ENCODE measurements at regions not wholly inside any gene's neighbourhood (a gene's known extent, or its start where the extent isn't known, plus 50 kb on each side); places are given as distances from the start of the nearest gene placed in this dataset.

- no peak for DNase-seq (ENCODE audit: low read depth)
- in situ Hi-C loops (cut with HindIII; ENCODE audit: low pct_unique_long_range_greater_than_20kb, low sequenced_read_pairs) = no loop called here
Observed at GRCh38 chr5:114166081-114166480, 195.8 kb upstream of the KCNN2 start.

DNA sequence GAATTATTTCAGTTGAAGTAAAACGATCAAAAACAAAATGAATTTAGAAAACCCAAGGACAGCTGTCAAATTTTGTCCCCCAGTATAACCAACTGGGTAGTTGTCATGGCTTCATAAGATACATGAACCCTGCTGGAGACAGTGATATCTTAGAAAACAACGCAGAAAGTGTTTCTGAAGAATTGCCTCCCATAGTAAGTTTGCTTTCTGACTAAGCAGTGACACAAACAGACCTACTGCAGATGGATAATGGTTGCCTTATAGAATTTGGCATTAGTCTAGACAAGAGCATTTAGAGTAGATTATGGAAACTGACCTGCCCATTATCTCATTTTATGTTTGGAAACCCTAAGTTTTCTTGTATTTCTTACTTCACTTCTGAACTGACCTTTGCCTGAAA lies 187.7 kb upstream of the KCNN2 start:
- DNase-seq (ENCODE audit: low read depth) = no peak
- in situ Hi-C loops (cut with HindIII; ENCODE audit: low pct_unique_long_range_greater_than_20kb, low sequenced_read_pairs) = no loop called here

DNA sequence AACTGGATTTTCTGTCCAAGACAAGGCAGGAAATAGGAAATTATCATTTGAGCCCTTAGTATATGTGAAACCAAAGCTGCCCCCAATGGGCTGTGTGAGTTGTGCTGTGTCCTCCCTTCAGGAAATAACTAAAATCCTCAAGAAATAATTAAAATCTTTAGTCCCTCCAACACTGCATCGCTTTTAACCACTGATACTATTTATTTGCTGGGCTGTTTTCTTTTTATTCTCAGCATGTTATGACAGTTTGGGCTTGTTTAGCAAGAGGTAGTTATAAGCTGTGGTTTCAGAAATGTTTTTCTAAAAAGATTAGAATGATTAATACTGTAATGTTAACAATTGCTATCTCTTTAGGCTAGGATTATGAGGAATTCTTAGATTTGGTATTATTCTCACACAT lies 187.0 kb upstream of the KCNN2 start:
- in situ Hi-C loops (cut with HindIII; ENCODE audit: low pct_unique_long_range_greater_than_20kb, low sequenced_read_pairs) = no loop called here
- no peak for DNase-seq (ENCODE audit: low read depth)

GRCh38 chr5:114176356-114176755 lies 185.5 kb upstream of the KCNN2 start:
- peak; percentile 53 for DNase-seq (ENCODE audit: low read depth)
- in situ Hi-C loops (cut with HindIII; ENCODE audit: low pct_unique_long_range_greater_than_20kb, low sequenced_read_pairs) = no loop called here

DNA sequence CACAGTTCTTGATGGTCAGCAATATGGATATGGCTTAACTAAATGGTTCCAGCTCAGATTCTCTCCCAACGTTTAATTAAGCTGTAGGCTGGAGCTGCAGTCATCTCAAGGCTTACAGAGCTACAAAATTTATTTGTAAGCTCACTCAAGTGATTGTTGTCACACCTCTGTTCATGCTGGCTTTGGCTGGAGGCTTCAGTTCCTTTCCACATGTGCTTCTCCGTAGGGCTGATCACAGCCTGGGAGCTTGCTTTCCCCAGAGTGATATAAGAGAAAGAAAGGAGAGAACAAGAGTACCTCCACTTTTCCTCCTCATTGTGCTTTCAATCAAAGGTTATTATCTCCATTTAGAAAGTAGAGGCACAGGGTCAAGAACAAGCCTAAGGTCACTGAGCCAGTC lies 182.7 kb upstream of the KCNN2 start:
- in situ Hi-C loops (cut with HindIII; ENCODE audit: low pct_unique_long_range_greater_than_20kb, low sequenced_read_pairs) = no loop called here
- no peak for DNase-seq (ENCODE audit: low read depth)

DNA sequence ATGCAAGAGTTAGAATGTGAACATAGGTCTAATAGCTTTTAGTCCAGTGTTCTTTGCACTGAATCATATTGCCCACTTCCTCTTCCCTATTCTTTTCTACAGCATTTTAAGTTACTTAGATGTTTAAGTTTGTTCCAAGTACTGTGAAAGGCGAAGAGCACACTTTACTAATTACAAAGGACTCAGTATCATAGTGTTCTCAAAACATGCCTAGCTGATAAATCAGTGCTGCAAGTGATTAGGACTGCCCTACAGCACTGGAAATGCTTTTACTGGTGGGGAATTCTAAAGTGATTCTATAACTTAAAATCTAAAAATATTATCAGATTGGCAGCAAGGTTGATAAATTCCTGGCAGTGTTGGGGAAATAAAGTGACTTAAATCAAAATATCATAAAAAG lies 177.9 kb upstream of the KCNN2 start:
- DNase-seq (ENCODE audit: low read depth) = no peak
- in situ Hi-C loops (cut with HindIII; ENCODE audit: low pct_unique_long_range_greater_than_20kb, low sequenced_read_pairs) = no loop called here

DNA sequence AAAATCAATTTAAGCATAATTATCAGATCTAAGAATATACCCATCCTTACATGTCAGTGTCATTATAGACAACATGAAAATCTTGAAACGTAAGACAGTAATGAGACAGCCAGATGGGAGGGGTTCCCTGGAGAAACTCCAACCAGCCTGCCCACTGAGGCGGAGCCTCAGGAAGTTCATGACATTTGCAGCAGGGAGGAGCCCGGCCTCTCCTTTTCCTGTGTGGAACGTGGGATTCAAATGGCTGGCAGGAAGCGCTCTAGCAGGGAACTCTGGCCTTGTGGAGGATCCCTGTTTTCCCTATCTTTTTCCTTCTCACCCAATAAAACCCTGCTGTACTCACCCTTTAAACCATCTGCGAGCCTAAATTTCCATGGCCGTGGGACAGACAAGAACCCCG lies 176.6 kb upstream of the KCNN2 start:
- peak; percentile 4 for DNase-seq (ENCODE audit: low read depth)

DNA sequence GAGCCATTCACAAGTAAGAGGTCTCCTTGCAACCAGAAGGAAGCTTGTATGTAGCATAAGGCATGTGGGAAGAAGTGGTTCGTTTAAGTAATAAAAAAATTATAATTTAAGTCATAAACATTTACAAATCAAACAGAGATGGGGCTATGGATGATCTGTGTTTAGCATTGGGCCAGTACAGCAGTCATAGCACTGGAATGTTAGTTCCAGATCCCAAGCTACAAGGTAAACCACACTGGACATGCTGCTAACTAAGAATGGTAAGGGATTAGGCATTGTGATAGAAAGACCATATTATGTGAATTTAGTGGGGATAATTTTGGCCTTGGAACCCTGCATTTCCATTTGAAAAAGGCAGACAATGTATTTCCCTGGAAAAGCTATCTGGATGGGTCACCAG lies 170.4 kb upstream of the KCNN2 start:
- in situ Hi-C loops (cut with HindIII; ENCODE audit: low pct_unique_long_range_greater_than_20kb, low sequenced_read_pairs) = no loop called here
- DNase-seq (ENCODE audit: low read depth) = no peak

More for the DNA sequence above, 176.6 kb upstream of the KCNN2 start:
- in situ Hi-C loops (cut with HindIII; ENCODE audit: low pct_unique_long_range_greater_than_20kb, low sequenced_read_pairs) = no loop called here

DNA sequence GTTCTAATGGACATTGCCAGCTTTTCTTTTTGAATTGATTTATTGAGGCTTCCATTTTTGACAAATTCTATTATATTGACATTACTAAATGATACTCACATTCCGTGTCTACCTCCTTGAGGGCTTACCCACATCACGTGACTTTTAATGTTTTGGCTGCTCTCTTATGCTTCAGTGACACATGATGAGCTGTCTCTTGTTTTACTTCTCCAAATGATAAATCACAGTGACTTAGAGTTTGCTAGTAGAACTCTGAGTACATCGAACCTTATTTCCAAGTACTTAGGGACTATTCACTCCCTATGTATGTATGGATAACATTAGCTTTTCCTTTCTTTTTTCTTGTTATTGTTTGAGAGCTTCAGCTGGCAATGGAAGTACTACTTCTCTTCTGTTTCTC lies 169.8 kb upstream of the KCNN2 start:
- DNase-seq (ENCODE audit: low read depth) = peak; percentile 19
- in situ Hi-C loops (cut with HindIII; ENCODE audit: low pct_unique_long_range_greater_than_20kb, low sequenced_read_pairs) = no loop called here

DNA sequence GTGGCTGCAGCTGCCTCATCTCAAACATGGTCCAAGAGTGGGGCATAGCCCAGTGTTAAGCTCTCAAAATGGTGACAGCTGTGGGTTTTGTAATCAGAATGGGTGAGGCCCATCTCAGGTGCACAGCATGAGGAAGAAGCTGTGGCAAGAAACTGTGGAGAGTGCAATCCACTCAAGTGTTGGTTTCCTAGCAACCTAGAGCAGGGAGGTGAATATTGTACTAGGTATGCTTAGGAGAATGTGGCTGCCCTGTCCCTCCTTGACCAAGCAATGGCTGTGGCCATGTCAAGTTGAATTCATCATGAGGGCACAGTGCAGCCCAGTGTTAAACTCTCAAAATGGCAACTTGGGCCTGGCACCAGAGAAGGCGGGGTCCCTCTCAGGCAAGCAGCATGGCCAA lies 160.5 kb upstream of the KCNN2 start:
- no peak for DNase-seq (ENCODE audit: low read depth)
- in situ Hi-C loops (cut with HindIII; ENCODE audit: low pct_unique_long_range_greater_than_20kb, low sequenced_read_pairs) = no loop called here

- in situ Hi-C loops (cut with HindIII; ENCODE audit: low pct_unique_long_range_greater_than_20kb, low sequenced_read_pairs) = no loop called here
- no peak for DNase-seq (ENCODE audit: low read depth)
Observed at GRCh38 chr5:114204923-114205322, 156.9 kb upstream of the KCNN2 start.

GRCh38 chr5:114206640-114207039 lies 155.2 kb upstream of the KCNN2 start:
- DNase-seq (ENCODE audit: low read depth) = no peak
- in situ Hi-C loops (cut with HindIII; ENCODE audit: low pct_unique_long_range_greater_than_20kb, low sequenced_read_pairs) = no loop called here

GRCh38 chr5:114207615-114208014 lies 154.3 kb upstream of the KCNN2 start:
- no peak for DNase-seq (ENCODE audit: low read depth)
- in situ Hi-C loops (cut with HindIII; ENCODE audit: low pct_unique_long_range_greater_than_20kb, low sequenced_read_pairs) = no loop called here

DNA sequence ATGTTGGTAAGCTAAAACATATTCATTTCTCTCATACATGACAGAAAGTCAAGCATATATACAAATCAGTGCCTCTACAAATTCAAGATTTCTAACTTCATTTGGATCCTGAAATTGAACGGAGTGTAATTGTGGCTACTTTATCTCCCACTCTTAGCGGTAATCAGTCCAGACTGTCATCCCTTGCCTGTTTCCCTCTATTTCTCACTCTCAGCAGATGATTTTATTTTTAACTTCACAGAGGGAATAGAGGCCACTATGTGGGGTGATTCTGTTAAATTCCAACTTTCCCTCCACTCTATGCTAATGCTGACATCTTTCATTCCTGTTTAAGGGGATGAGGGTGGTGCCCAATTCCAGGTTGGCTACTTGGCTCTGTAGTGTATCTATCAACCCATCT lies 153.8 kb upstream of the KCNN2 start:
- DNase-seq (ENCODE audit: low read depth) = no peak
- in situ Hi-C loops (cut with HindIII; ENCODE audit: low pct_unique_long_range_greater_than_20kb, low sequenced_read_pairs) = no loop called here

GRCh38 chr5:114208588-114208987 lies 153.3 kb upstream of the KCNN2 start:
- no peak for DNase-seq (ENCODE audit: low read depth)
- in situ Hi-C loops (cut with HindIII; ENCODE audit: low pct_unique_long_range_greater_than_20kb, low sequenced_read_pairs) = no loop called here

- no peak for DNase-seq (ENCODE audit: low read depth)
- in situ Hi-C loops (cut with HindIII; ENCODE audit: low pct_unique_long_range_greater_than_20kb, low sequenced_read_pairs) = no loop called here
Observed at GRCh38 chr5:114210662-114211061, 151.2 kb upstream of the KCNN2 start.

- in situ Hi-C loops (cut with HindIII; ENCODE audit: low pct_unique_long_range_greater_than_20kb, low sequenced_read_pairs) = no loop called here
- DNase-seq (ENCODE audit: low read depth) = no peak
Observed at GRCh38 chr5:114221807-114222206, 140.1 kb upstream of the KCNN2 start.

DNA sequence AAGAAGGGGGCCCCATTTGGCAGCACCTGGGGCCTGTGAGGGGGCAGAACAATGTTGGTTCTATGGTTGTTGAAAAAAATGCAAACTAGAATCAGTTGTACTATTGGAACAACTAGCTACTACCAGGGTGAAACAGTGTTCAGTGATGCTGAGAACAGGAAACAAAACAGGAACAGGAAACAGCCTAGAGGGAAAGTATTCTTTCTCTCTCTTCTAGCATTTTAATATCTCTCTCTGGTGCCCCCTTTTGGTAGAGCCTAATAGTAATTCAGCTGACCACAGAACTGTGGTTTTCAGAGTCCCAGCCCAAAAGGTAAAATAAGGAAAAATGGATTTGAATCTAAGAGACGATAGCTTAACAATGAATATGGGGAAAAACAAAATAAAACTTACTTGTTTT lies 138.0 kb upstream of the KCNN2 start:
- DNase-seq (ENCODE audit: low read depth) = no peak
- in situ Hi-C loops (cut with HindIII; ENCODE audit: low pct_unique_long_range_greater_than_20kb, low sequenced_read_pairs) = no loop called here

DNA sequence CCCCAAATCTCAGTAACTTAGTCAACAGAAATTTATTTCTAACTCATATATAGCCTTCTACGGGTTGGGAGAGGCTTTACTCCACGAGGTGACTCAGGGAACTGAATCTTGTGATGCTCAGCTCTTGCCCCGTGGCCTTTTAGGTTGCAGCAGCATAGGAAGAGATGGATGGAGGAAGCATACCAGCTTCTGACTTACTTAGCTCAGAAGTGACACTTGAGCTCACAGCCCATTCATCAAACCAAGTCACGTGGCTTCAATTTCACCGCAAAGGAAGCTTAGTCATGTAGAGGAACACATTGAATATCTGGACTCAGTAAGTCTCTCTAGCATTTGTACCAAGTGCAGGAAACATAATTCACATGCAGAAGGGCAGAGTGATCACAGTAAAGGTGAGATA lies 124.1 kb upstream of the KCNN2 start:
- peak; percentile 66 for DNase-seq (ENCODE audit: low read depth)
- in situ Hi-C loops (cut with HindIII; ENCODE audit: low pct_unique_long_range_greater_than_20kb, low sequenced_read_pairs) = no loop called here

DNA sequence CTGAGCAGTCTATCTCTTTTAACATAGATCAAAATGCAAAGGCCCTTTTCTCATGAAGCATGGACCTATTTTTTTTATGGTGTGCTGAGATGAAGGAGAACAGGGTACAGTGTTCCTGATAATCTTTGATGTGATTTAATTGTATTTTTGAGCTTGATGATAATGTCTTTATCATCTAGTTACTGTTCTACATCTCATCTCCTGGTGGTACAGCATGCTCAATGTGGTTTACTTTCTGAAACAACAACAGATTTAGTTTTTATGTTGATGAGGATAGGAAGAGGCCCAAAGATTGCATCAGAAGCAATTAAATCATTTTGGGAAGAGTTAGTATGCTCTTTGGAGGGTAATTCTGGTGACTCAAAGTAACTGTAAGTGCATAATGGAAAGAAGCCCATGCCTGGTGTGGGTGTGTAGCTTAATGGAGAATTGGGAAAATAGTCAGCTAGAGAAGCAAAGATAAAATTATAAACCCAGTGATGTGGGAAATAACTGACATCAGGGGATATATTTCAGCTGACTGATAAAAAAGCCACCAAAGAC lies 123.0 kb upstream of the KCNN2 start:
- no peak for DNase-seq (ENCODE audit: low read depth)
- in situ Hi-C loops (cut with HindIII; ENCODE audit: low pct_unique_long_range_greater_than_20kb, low sequenced_read_pairs) = no loop called here

Measured in Caki2 (cell line).